ENCODE measurements at regions not wholly inside any gene's neighbourhood (a gene's known extent, or its start where the extent isn't known, plus 50 kb on each side); places are given as distances from the start of the nearest gene placed in this dataset.

DNA sequence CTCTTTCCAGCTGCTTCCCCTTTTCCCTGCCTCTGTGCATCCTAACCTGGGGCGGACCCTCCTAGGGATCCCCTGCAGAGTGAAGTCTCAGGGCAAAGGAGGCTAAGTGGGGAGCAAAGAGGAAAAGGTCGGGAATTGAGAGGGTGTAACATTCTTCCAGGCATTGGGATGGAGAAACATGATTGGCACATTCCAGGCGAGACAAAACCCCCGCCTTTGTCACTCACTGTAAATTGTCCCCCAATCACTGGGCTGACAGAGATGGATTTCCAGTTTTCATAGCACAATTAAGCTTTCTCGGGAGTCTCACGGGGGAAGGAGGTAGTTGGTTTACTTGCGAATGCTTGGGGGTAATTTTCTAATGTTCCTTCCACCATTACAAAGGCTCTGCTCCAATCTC lies 74.9 kb downstream of the MIAT start:
- ATAC-seq, result no peak

DNA sequence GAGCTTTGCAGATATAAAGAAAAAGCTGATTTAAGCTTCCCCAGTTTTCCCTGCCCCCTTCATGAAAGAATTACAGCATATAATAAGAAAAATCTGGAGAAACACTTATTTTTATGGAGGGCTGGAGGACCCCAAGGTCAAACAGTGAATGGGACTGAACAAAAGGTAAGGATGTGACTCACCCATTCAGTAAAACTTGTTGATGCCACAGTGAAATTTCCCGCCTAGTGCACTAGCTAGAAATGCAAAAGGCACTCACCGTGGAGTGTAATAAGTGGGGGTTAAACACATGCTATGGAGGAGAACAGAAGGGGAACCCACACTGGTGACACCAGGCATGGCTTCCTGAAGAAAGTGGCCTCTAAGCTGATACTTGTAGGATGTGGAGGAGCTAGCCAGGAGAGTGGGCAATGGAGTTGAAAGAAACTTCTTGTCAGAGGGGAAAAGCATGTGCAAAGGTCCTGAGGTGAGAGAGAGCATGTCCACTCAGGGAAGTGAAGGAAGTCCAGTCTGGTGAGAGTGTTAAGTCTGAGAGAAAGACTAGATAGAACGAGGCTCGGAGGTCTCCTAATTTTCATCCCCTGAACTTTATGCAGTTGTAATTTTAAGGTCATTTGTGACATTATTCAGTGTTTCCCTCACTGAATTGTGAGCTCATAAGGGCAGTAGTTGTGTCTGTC lies 77.1 kb downstream of the MIAT start:
- no peak for ATAC-seq

DNA sequence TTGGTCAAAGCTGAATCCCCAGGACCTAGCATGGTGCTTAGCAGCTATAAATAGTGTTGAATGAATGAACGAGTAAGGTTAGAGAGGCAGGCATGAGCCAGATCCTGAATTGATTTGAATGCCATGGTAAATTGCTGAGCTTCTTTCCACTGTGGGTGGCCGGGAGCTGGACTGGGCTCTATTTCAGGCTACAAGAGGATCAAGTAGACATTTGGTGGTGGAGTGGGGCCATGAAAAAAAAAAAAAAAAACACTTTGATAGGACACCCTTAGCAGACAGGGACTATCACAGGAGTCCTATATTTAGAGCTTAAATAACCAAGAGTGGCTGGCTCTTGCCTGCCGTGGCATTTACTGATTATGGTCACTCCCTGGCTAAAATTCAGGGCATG lies 77.6 kb downstream of the MIAT start:
- no peak for ATAC-seq

DNA sequence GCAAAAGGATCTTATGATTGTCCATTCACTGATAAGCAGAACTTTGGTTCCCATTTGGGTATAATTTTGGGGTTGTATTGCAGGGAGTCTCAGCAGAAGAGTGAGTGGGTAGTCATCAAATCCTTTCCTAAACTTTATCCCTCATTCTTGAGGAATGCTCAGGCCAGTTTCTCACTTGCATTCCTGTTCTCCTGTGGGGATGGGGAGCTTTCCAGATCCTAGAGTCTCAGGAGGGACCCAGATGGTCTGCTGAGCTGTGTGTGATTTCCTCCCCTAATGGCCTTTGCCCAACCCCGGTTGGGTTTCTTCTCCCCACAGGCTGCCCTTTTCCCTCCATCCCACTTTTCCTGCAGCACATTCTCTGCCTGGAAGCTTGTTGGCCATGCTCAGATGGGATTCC lies 79.9 kb downstream of the MIAT start:
- ATAC-seq, result no peak

GRCh38 chr22:26740253-26740652 lies 82.9 kb downstream of the MIAT start:
- no peak for ATAC-seq

DNA sequence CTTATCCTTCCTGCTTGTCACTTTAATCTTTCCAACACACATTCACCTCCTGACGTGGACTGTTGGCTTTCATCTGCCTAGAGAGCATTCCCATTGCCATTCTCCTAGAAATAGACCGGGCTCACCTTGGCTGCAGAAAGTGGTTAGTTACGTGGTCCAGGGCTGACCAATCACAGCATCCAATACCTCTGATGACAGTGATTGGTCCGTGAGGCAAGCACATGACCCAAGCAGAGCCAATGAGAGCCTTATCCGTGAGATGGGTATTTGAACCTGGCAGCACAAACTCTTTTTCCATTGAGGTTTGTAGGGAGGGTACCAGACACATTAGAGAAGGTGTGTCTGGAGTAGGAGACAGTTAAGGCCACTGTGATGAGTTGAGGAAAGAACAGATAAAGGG lies 85.8 kb downstream of the MIAT start:
- no peak for ATAC-seq

GRCh38 chr22:26744892-26745808 lies 87.8 kb downstream of the MIAT start:
- no peak for ATAC-seq

DNA sequence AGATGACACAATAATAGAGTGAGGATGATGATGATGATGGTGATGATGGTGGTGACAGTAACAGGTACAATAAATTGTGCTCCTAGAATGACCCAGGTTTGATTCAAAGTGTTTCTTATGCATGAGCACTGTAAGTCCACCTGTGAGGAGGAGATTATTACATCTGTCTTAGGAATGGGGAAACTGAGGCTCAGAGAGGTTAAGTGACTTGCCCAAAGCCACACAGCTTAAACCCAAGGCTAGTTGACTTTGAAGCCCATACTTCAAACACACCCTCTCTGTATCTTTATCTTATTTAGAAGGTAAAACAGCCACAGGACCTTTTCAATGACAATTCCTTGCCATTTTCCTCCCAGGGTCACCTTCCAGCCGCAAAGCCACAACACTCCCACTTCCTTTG lies 88.9 kb downstream of the MIAT start:
- ATAC-seq, result no peak

- ATAC-seq, result no peak
Measured at GRCh38 chr22:26748845-26749244, 91.5 kb downstream of the MIAT start.

GRCh38 chr22:26751217-26751616 lies 93.8 kb downstream of the MIAT start:
- ATAC-seq, result no peak

- no peak for ATAC-seq
Measured at GRCh38 chr22:26753125-26753862, 95.9 kb downstream of the MIAT start.

DNA sequence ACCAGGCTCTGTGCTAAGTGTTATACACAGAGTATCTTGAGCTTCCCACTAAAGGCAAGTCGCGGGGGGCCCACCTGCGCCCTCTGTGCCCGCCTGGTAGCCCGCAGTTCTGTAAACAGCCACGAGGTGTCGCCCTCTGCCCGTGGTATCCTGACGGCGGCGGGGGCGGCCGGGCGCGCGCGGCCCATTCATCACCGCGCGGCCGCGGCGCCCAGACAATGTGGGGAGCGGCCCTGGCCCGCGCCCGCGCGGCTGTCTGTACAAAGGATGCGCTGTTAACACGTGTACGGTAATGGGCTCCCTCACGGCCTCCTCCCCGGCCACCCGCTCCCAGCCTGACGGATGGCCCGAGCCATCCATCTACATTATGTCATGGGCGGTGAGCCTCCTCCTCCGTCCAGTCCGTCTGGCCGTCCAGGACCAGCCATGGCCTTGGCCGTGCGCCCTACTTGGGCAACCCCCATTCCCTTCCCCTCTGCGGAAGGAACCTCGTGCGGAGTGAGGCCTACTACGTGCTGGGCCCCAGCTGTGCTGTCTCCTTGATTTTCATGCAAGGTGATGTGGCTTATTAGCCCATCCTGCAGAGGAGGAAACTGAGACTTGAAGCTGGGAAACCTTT lies 99.4 kb downstream of the MIAT start:
- ATAC-seq, result peak; percentile 89

DNA sequence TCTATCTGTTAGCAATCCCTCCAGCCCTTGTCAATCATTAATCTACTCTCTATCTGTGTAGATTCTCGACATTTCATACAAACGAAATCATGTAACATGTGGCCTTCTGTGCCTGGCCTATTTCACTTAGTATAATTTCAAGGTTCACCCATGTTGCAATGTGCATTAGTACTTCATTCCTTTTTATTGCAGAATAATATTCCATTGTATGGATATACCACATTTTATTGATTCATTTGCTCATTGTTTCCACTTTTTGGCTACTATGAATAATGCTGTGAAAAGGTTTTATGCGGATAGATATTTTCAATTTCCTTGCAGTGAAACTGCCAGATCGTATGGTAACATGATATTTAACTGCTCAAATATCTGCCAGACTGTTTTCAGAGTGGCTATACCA lies 100.1 kb downstream of the MIAT start:
- no peak for ATAC-seq

DNA sequence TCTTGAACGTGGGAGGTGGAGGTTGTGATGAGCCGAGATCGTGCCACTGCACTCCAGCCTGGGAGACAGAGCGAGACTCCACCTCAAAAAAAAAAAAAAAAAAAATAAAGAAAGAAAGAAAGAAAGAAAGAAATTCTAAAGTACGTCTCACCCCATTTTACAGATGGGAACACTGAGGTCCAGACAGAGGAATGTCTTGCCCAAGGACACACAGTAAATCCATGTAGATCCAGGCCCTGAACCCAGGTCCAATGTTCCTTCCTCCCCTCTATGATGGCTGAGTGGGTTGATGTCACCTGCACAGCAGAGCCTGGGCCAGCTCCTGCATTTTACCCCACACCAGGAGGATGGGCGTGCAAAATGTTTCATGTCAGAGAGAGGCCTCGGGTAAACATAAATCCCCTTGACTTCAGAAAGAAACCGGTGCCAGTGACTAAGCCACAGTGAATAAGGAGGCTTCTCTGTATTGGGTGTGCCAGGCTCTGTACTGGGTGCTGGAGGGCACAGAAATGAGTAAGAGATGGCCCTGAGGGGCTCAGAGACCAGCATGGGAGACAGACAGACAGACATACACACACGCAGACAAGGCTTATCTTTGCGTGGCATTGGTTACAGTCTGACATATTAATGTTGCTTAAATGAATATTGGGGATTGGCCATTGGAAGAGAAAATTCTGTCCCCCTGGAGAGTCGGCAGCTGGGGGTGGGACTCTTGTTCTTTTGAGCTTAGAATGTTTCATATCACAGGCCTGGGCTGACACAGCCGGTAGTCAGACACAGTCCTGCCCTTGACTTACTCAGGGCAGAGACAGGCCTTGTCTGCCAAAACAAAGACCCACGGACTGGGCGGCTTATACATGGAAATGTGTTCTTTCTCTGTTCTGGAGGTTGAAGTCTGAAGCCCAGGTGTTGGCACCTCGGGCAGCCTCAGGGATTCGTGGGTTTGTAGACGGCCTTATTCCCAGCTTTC lies 105.4 kb downstream of the MIAT start:
- ATAC-seq, result no peak

DNA sequence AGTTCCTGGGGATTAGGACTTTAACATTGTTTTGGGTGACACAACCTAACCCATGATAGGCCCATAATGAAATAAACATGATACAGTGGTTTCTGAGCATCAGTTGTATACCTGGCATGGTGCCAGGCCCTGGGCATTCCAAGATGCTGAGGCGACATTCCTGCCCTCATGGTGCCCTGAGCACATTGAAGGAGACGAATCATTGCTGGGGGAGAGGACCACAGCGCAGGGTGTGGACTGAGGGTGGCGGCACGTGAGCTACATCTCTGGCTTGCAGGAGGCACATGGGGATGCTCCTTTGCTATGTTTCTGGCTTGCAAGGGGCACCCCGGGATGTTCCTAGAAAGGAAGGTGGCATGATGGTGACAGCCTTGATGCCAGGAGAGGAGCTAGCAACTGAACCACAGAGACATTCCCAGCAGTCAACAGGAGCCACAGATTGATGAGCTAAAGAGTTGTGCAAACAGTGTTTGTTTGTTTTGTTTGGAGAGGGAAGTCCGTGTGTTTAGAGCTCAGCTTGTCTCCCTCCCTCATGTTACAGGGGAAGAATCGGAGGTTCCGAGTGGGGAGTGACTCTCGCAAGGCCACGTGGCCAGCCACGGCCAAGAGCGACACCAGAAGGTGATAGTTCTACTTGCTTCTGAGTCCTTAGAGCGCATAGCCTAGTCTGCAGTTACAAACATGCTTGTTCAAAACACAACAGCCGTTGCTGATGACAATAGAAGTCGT lies 106.4 kb downstream of the MIAT start:
- no peak for ATAC-seq

- ATAC-seq, result no peak
Measured at GRCh38 chr22:26766510-26767350, 109.3 kb downstream of the MIAT start.

GRCh38 chr22:26767351-26768155 lies 110.2 kb downstream of the MIAT start:
- ATAC-seq, result no peak

- no peak for ATAC-seq
Measured at GRCh38 chr22:26768156-26768515, 110.7 kb downstream of the MIAT start.

GRCh38 chr22:26768952-26769351 lies 111.6 kb downstream of the MIAT start:
- no peak for ATAC-seq
